GM23338 (cell line): ENCODE measurements at regions not wholly inside any gene's neighbourhood (a gene's known extent, or its start where the extent isn't known, plus 50 kb on each side); places are given as distances from the start of the nearest gene placed in this dataset.

Experiments
- ATAC-seq: fragments of 200-7000 bp; cut with Tn5 transposase; 3 replicates; pipeline ENCODE4 v1.9.1; 2020
- DNase-seq: peaks from one replicate; pipeline ENCODE4 v3.0.0-alpha.2; 2015; ENCODE audit warnings: low spot score
- H2AFZ ChIP-seq: fragments of 200-600 bp; sonication (generic); 2 replicates; pipeline ENCODE4 v1.8.0; 2016; ENCODE audit warnings: antibody characterized with exemption, mild to moderate bottlenecking, moderate library complexity
- H3F3A ChIP-seq: fragments of 200-600 bp; sonication (generic); replicated peaks from 2 replicates; pipeline ENCODE4 v1.8.0; 2017; ENCODE audit warnings: antibody characterized with exemption, mixed run types, low read depth
- H3K27ac ChIP-seq: fragments of 200-600 bp; sonication (generic); 2 replicates; pipeline ENCODE4 v1.6.1; 2016; ENCODE audit warnings: low read depth
- H3K27me3 ChIP-seq: fragments of 200-600 bp; sonication (generic); 2 replicates; pipeline ENCODE4 v1.8.0; 2016; ENCODE audit warnings: mild to moderate bottlenecking, mixed run types, moderate library complexity; ENCODE audit not compliant: insufficient read depth
- H3K36me3 ChIP-seq: fragments of 200-600 bp; sonication (generic); 2 replicates; pipeline ENCODE4 v1.8.0; 2016; ENCODE audit warnings: mild to moderate bottlenecking; ENCODE audit not compliant: insufficient read depth
- H3K4me1 ChIP-seq: fragments of 200-600 bp; sonication (generic); 2 replicates; pipeline ENCODE4 v1.8.0; 2016; ENCODE audit warnings: mild to moderate bottlenecking, moderate library complexity; ENCODE audit not compliant: insufficient read depth
- H3K4me2 ChIP-seq: fragments of 200-600 bp; sonication (generic); 2 replicates; pipeline ENCODE4 v1.7.1; 2017; ENCODE audit warnings: mixed run types
- H3K4me3 ChIP-seq: fragments of 200-600 bp; sonication (generic); 2 replicates; pipeline ENCODE4 v1.6.1; 2016; ENCODE audit warnings: mixed run types
- H3K79me2 ChIP-seq: fragments of 200-600 bp; sonication (generic); replicated peaks from 2 replicates; pipeline ENCODE4 v1.8.0; 2017; ENCODE audit warnings: mild to moderate bottlenecking; ENCODE audit not compliant: insufficient read depth
- H3K9me2 ChIP-seq: fragments of 200-600 bp; sonication (generic); 2 replicates; pipeline ENCODE4 v1.8.0; 2017; ENCODE audit not compliant: insufficient read depth
- H4K20me1 ChIP-seq: fragments of 200-600 bp; sonication (generic); replicated peaks from 2 replicates; pipeline ENCODE4 v1.8.0; 2017; ENCODE audit warnings: mild to moderate bottlenecking; ENCODE audit not compliant: insufficient read depth
- H3K27ac Mint-ChIP-seq: 2 replicates; pipeline ENCODE4 v1.8.0; 2020; ENCODE audit warnings: inconsistent platforms, mild to moderate bottlenecking, moderate library complexity, mixed read lengths
- H3K27me3 Mint-ChIP-seq: 3 replicates; pipeline ENCODE4 v1.8.0; 2022; ENCODE audit warnings: low read depth, mild to moderate bottlenecking, moderate library complexity, mixed read lengths, inconsistent platforms; ENCODE audit not compliant: insufficient read depth, poor library complexity
- H3K36me3 Mint-ChIP-seq: 3 replicates; pipeline ENCODE4 v1.8.0; 2021; ENCODE audit warnings: low read depth, mild to moderate bottlenecking, inconsistent platforms, moderate library complexity, mixed read lengths
- H3K4me1 Mint-ChIP-seq: 3 replicates; pipeline ENCODE4 v1.8.0; 2020; ENCODE audit warnings: mild to moderate bottlenecking, inconsistent platforms, mixed read lengths
- H3K4me3 Mint-ChIP-seq: 3 replicates; pipeline ENCODE4 v1.8.0; 2021; ENCODE audit warnings: moderate library complexity, mild to moderate bottlenecking, inconsistent platforms, mixed read lengths
- H3K9me3 Mint-ChIP-seq: 3 replicates; pipeline ENCODE4 v1.8.0; 2020; ENCODE audit warnings: moderate library complexity, mild to moderate bottlenecking, inconsistent platforms, mixed read lengths
- CREB1 ChIP-seq: fragments of 250-450 bp; sonication (Bioruptor Pico); IDR thresholded peaks from 2 replicates; pipeline ENCODE4 v1.5.0; 2020; ENCODE audit warnings: low read depth, mild to moderate bottlenecking, moderate library complexity
- ETS1 ChIP-seq: IDR thresholded peaks from 2 replicates; pipeline ENCODE4 v1.6.1; 2016; ENCODE audit warnings: antibody characterized with exemption
- EZH2 ChIP-seq: fragments of 200-600 bp; sonication (generic); IDR thresholded peaks from one replicate; pipeline ENCODE4 v1.8.0; 2017; ENCODE audit warnings: antibody characterized with exemption, mild to moderate bottlenecking, low read depth; ENCODE audit not compliant: unreplicated experiment
- JUNB ChIP-seq: IDR thresholded peaks from one replicate; pipeline ENCODE4 v1.6.1; 2016; ENCODE audit warnings: antibody characterized with exemption; ENCODE audit not compliant: unreplicated experiment
- POLR2AphosphoS5 ChIP-seq: IDR thresholded peaks from 2 replicates; pipeline ENCODE4 v1.6.1; 2016; ENCODE audit warnings: antibody characterized with exemption, low read depth
- STAT1 ChIP-seq: IDR thresholded peaks from one replicate; pipeline ENCODE4 v1.6.1; 2016; ENCODE audit warnings: antibody characterized with exemption; ENCODE audit not compliant: unreplicated experiment
- ZNF331 ChIP-seq: fragments of 250-450 bp; sonication (Bioruptor Pico); IDR thresholded peaks from 2 replicates; pipeline ENCODE4 v1.5.0; 2020; ENCODE audit warnings: low read depth, mild to moderate bottlenecking, moderate library complexity
- TF ChIP-seq, protein P1 (sequence below), 2 experiments: fragments of 200-600 bp in 1 of 2; sonication (generic) in 1 of 2; conservative IDR thresholded peaks; 2 replicates each; pipeline versions ENCODE4 v1.5.1 to v1.6.1; 2016 to 2017; ENCODE audit warnings: antibody characterized with exemption in 2 of 2, low read depth in 2 of 2, mild to moderate bottlenecking in 2 of 2, moderate library complexity in 1 of 2
- TF ChIP-seq, protein P2 (sequence below): IDR thresholded peaks from one replicate; pipeline ENCODE4 v1.6.1; 2018; ENCODE audit warnings: antibody characterized with exemption; ENCODE audit not compliant: unreplicated experiment

- TF ChIP-seq ETS1 (no peak), STAT1 (no peak)
These were observed 240.7 kb upstream of the FAM98A start (continued) for GRCh38 chr2:33839791-33840190.

DNA sequence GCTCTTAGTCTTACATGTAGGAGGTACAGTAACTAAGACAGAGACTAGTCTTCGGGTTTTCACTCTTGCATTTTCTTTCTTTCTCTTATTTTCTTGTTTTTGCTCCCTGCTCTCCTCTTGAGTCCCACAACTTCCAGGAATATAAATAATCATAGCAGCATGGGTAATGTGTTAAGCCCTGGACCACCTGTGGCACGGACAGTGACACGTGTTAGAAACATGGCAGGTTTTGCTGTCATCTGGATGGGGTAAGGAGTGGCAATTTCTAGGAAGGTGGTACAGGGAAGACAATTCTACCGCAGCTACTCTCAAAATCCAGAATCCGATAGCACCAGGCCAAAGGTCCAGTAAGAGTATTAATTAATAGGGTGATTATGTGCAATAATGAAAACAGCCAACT, 237.5 kb upstream of the FAM98A start:
- ATAC-seq, result no peak
- Mint-ChIP-seq H3K9me3 (no peaks in the 10 kb centered on the region; the same call in 2 of the 3 replicates), H3K4me1 (no peaks in the 10 kb centered on the region), H3K36me3 (no peaks in the 10 kb centered on the region; the same call in 2 of the 3 replicates), H3K4me3 (no peak overlapping the region), H3K27ac (no peak overlapping the region), H3K27me3 (no peaks in the 10 kb centered on the region)
- no peak for DNase-seq
- no peaks in the 10 kb centered on the region for H3K79me2 ChIP-seq
- H3K4me3 ChIP-seq, result no peak overlapping the region
- no peaks in the 10 kb centered on the region for H3K4me1 ChIP-seq
- no peak overlapping the region for H3K4me2 ChIP-seq
- no peaks in the 10 kb centered on the region for H3K27me3 ChIP-seq
- no peaks in the 10 kb centered on the region for H3F3A ChIP-seq
- H3K36me3 ChIP-seq, result no peaks in the 10 kb centered on the region
- no peak overlapping the region for H3K27ac ChIP-seq
- H2AFZ ChIP-seq, result no peak overlapping the region
- no peaks in the 10 kb centered on the region for H4K20me1 ChIP-seq
- TF ChIP-seq POLR2AphosphoS5, result no peak
- TF ChIP-seq, protein P1, sequence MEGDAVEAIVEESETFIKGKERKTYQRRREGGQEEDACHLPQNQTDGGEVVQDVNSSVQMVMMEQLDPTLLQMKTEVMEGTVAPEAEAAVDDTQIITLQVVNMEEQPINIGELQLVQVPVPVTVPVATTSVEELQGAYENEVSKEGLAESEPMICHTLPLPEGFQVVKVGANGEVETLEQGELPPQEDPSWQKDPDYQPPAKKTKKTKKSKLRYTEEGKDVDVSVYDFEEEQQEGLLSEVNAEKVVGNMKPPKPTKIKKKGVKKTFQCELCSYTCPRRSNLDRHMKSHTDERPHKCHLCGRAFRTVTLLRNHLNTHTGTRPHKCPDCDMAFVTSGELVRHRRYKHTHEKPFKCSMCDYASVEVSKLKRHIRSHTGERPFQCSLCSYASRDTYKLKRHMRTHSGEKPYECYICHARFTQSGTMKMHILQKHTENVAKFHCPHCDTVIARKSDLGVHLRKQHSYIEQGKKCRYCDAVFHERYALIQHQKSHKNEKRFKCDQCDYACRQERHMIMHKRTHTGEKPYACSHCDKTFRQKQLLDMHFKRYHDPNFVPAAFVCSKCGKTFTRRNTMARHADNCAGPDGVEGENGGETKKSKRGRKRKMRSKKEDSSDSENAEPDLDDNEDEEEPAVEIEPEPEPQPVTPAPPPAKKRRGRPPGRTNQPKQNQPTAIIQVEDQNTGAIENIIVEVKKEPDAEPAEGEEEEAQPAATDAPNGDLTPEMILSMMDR (conservative IDR thresholded peaks at IDR 0.05; ENCODE audit: low read depth in 2 of 2), result no peak
- TF ChIP-seq, protein P2, sequence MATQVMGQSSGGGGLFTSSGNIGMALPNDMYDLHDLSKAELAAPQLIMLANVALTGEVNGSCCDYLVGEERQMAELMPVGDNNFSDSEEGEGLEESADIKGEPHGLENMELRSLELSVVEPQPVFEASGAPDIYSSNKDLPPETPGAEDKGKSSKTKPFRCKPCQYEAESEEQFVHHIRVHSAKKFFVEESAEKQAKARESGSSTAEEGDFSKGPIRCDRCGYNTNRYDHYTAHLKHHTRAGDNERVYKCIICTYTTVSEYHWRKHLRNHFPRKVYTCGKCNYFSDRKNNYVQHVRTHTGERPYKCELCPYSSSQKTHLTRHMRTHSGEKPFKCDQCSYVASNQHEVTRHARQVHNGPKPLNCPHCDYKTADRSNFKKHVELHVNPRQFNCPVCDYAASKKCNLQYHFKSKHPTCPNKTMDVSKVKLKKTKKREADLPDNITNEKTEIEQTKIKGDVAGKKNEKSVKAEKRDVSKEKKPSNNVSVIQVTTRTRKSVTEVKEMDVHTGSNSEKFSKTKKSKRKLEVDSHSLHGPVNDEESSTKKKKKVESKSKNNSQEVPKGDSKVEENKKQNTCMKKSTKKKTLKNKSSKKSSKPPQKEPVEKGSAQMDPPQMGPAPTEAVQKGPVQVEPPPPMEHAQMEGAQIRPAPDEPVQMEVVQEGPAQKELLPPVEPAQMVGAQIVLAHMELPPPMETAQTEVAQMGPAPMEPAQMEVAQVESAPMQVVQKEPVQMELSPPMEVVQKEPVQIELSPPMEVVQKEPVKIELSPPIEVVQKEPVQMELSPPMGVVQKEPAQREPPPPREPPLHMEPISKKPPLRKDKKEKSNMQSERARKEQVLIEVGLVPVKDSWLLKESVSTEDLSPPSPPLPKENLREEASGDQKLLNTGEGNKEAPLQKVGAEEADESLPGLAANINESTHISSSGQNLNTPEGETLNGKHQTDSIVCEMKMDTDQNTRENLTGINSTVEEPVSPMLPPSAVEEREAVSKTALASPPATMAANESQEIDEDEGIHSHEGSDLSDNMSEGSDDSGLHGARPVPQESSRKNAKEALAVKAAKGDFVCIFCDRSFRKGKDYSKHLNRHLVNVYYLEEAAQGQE, result no peak
- no peak for TF ChIP-seq CREB1 (CRISPR knock-in tag)
- no peak for TF ChIP-seq STAT1
- TF ChIP-seq JUNB, result no peak
- no peak for TF ChIP-seq ZNF331 (CRISPR knock-in tag)
- TF ChIP-seq EZH2, result no peak
- H3K9me2 ChIP-seq, result peaks cover 4% of the 10 kb centered on the region; the same call in 1 of the 2 replicates
